ENCODE measurements at regions not wholly inside any gene's neighbourhood (a gene's known extent, or its start where the extent isn't known, plus 50 kb on each side); places are given as distances from the start of the nearest gene placed in this dataset.

DNA sequence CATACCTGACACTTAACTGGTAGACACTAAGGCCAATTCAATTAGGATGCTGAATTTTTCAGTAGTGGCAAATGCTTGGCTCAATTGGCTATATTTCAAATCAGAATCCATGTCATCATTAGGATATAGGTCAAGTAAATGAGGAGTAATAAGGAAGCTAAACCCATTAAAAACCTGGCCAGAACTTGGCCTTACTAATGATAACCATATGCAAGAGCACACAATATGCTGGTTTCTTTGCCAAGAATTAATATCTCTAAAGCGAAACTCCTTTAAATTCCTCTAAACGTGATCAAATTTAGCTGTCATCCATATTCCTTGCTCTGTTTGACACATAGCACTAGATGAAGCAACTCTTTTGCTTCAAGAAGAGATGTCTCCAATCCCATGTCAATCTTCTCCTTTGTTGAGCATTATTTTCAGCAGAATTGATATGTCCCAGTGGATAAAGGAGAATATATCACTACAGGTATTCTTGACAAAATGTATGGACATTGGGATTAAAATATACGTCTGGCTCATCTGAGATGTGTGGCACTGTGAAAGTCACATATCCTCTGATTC lies 206.1 kb upstream of the ANKRD50 start:
- H3K4me3 ChIP-seq (ENCODE audit: low read depth, low read length): no peak overlapping the region
- no peak for DNase-seq (ENCODE audit: low read depth)
- TF ChIP-seq, protein P1, sequence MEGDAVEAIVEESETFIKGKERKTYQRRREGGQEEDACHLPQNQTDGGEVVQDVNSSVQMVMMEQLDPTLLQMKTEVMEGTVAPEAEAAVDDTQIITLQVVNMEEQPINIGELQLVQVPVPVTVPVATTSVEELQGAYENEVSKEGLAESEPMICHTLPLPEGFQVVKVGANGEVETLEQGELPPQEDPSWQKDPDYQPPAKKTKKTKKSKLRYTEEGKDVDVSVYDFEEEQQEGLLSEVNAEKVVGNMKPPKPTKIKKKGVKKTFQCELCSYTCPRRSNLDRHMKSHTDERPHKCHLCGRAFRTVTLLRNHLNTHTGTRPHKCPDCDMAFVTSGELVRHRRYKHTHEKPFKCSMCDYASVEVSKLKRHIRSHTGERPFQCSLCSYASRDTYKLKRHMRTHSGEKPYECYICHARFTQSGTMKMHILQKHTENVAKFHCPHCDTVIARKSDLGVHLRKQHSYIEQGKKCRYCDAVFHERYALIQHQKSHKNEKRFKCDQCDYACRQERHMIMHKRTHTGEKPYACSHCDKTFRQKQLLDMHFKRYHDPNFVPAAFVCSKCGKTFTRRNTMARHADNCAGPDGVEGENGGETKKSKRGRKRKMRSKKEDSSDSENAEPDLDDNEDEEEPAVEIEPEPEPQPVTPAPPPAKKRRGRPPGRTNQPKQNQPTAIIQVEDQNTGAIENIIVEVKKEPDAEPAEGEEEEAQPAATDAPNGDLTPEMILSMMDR (IDR thresholded peaks at IDR 0.05; ENCODE audit: insufficient read depth, low read depth, low read length): no peak

DNA sequence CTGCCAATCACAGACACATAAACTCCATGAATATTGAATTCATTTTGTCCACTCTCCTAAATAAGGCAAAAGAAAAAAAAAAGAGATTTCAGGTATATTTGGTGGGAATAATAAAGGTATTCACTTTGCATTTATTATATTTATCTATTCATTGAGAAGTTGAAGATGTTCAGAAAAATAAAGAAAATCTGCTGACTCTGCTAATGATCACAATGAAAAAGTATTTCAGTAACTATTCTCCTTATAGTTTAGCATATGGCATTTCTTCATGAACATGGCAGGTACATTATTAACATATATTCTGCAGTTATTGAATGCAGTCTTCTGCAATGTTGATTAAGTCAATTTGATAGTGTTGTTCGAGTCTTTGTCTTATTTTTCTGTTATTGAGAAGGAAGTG lies 202.5 kb upstream of the ANKRD50 start:
- no peak overlapping the region for H3K4me3 ChIP-seq (ENCODE audit: low read depth, low read length)
- DNase-seq (ENCODE audit: low read depth): no peak
- TF ChIP-seq, protein P1 (IDR thresholded peaks at IDR 0.05; ENCODE audit: insufficient read depth, low read depth, low read length): no peak

DNA sequence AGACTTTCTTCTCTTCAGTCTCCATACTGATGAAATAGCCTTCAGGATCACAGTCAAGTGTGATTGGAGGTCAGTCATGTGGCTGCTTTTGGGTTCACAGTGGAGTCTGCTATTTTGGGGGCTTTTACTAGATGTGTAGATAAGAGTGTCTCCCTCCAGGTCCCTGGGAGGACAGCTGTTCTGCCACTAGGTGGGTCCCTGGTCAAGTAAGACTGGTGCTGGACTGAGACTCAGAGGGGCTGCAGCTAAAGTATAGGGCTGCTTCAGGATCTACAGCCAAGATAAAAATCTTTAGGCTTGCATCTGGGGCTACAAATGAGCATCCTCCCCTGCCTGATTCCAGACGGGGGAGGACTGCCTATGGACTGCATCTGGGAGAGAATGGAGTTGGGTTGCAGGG lies 200.7 kb upstream of the ANKRD50 start:
- no peak overlapping the region for H3K4me3 ChIP-seq (ENCODE audit: low read depth, low read length)
- TF ChIP-seq, protein P1 (IDR thresholded peaks at IDR 0.05; ENCODE audit: insufficient read depth, low read depth, low read length): no peak
- no peak for DNase-seq (ENCODE audit: low read depth)

DNA sequence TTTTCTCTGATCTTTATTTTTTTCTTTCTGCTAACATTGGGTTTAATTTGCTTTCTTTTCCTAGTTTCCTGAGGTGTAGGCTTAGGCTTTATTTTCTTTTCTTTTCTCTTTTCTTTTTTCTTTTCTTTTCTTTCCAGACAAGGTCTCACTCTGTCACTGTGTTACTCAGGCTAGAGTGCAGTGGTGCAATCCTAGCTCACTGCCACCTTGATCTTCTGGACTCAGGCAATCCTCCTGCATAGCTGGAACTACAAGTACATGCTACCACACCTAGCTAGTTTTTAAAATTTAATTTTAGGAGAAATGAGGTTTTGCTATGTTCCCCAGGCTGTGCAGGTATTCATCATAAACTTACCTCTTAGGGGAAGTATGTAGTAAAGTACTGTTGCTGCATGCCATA lies 197.8 kb upstream of the ANKRD50 start:
- no peak overlapping the region for H3K4me3 ChIP-seq (ENCODE audit: low read depth, low read length)
- TF ChIP-seq, protein P1 (IDR thresholded peaks at IDR 0.05; ENCODE audit: insufficient read depth, low read depth, low read length): no peak
- no peak for DNase-seq (ENCODE audit: low read depth)

DNA sequence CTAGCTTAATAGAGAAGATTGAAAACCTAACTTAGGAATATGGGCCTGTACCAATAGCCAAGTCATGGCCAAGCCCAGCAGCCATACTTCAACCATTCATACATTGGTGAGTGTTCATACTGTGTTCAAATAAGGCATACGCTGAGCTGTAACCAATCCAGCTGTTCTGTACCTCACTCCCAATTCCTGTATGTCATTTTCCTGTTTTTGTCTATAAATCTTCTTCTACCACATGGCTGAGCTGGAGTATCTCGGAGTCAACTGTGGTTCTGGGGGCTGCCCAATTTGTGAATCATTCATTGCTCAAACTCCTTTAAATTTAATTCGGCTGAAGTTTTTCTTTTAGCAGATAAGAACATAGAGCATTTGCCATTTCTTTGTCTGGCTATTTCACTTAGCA lies 195.3 kb upstream of the ANKRD50 start:
- peak; percentile 42 for DNase-seq (ENCODE audit: low read depth)
- TF ChIP-seq, protein P1 (IDR thresholded peaks at IDR 0.05; ENCODE audit: insufficient read depth, low read depth, low read length): no peak
- no peak overlapping the region for H3K4me3 ChIP-seq (ENCODE audit: low read depth, low read length)

DNA sequence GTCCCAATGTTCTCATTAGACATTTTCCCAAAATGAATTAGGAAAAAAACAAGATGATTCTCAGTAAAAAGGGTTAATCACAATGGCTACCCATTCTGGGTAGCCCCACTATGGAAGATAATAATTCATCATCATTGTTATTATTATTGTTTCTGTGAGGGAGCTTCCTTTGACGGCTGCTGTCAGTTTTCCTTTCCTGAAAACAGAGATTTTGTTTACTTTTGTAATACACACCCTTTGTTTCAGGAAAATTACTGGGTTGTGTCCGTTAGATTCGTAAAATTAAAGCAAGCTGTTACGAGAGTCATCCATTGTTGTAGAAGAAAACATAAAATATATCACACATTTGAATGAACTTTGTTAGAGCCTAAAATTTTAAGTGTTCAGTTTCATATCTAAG lies 192.9 kb upstream of the ANKRD50 start:
- no peak for DNase-seq (ENCODE audit: low read depth)
- TF ChIP-seq, protein P1 (IDR thresholded peaks at IDR 0.05; ENCODE audit: insufficient read depth, low read depth, low read length): no peak
- H3K4me3 ChIP-seq (ENCODE audit: low read depth, low read length): no peak overlapping the region

DNA sequence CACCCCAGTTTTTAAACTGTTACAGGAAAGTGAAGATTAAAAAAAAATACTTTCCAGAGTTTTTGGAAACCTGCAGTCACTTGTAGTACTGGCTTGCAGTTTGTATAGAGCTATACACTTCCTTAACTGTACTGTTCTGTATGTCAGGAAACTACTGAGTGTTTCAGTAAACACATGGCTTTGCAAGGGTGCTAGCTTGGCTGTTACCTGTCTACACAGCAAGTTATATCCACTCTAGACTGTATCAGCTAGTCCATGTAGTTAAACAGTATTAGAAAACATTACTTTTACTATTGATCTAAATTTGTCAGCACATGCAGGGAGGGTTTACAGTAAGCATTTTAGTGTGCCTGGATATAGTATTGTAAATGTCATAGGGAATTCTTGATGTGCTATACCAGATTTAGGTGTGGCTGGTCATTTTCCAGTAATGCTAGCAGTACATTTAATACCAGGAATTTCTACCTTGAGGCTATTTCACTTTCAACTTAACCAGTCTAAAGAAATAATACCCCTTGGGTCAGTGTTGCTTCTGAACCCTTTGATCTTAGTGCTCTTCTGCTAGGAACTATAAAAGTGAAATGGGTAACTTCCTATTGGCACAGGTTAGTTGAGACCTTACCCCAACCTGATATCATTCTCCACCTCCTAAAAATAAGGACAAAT lies 192.3 kb upstream of the ANKRD50 start:
- TF ChIP-seq, protein P1 (IDR thresholded peaks at IDR 0.05; ENCODE audit: insufficient read depth, low read depth, low read length): no peak
- DNase-seq (ENCODE audit: low read depth): no peak
- no peak overlapping the region for H3K4me3 ChIP-seq (ENCODE audit: low read depth, low read length)

All from fibroblast of villous mesenchyme (primary cell).